Neural cell (in vitro differentiated cells): ENCODE measurements at regions not wholly inside any gene's neighbourhood (a gene's known extent, or its start where the extent isn't known, plus 50 kb on each side); places are given as distances from the start of the nearest gene placed in this dataset.

Experiments
- H2AFZ ChIP-seq: fragments of 200-600, 300-800 bp; sonication (generic), shearing (Covaris generic); 2 replicates; pipeline ENCODE4 v1.6.0; 2014; ENCODE audit warnings: low read depth, mild to moderate bottlenecking, antibody characterized with exemption, low read length, moderate library complexity
- H3F3A ChIP-seq: fragments of 200-600 bp; shearing (Covaris generic); 2 replicates; pipeline ENCODE4 v1.6.1; 2016; ENCODE audit warnings: mild to moderate bottlenecking, moderate library complexity, mixed read lengths, antibody characterized with exemption, low read length; ENCODE audit not compliant: insufficient read depth, poor library complexity, severe bottlenecking
- H3K27ac ChIP-seq: fragments of 200-600, 300-800 bp; sonication (generic), shearing (Covaris generic); 2 replicates; pipeline ENCODE4 v1.5.1; 2014; ENCODE audit warnings: mild to moderate bottlenecking, low read length, moderate library complexity
- H3K27me3 ChIP-seq: fragments of 300-800, 200-600 bp; sonication (generic), shearing (Covaris generic); 2 replicates; pipeline ENCODE4 v1.6.0; 2014; ENCODE audit warnings: mild to moderate bottlenecking, low read depth, low read length, moderate library complexity; ENCODE audit not compliant: insufficient read depth
- H3K36me3 ChIP-seq: fragments of 300-800, 200-600 bp; sonication (generic), shearing (Covaris generic); 2 replicates; pipeline ENCODE4 v1.5.1; 2014; ENCODE audit warnings: mild to moderate bottlenecking, antibody characterized with exemption, low read length, moderate library complexity; ENCODE audit not compliant: insufficient read depth
- H3K4me2 ChIP-seq: fragments of 300-800, 200-600 bp; sonication (generic), shearing (Covaris generic); 2 replicates; pipeline ENCODE4 v1.6.0; 2014; ENCODE audit warnings: mild to moderate bottlenecking, low read length
- H3K4me3 ChIP-seq: fragments of 300-800, 200-600 bp; sonication (generic), shearing (Covaris generic); 2 replicates; pipeline ENCODE4 v1.5.1; 2014; ENCODE audit warnings: mild to moderate bottlenecking, low read length, moderate library complexity
- H3K79me2 ChIP-seq: fragments of 200-600 bp; shearing (Covaris generic); replicated peaks from 2 replicates; pipeline ENCODE4 v1.6.0; 2014; ENCODE audit warnings: mild to moderate bottlenecking, low read length, moderate library complexity; ENCODE audit not compliant: insufficient read depth
- H3K9ac ChIP-seq: fragments of 300-800, 200-600 bp; sonication (generic), shearing (Covaris generic); 2 replicates; pipeline ENCODE4 v1.6.1; 2016; ENCODE audit warnings: mild to moderate bottlenecking, low read length, mixed read lengths
- H3K9me2 ChIP-seq: fragments of 200-600 bp; shearing (Covaris generic); 2 replicates; pipeline ENCODE4 v1.6.1; 2016; ENCODE audit warnings: mild to moderate bottlenecking, low read length, mixed read lengths; ENCODE audit not compliant: insufficient read depth
- H3K9me3 ChIP-seq: fragments of 200-600, 300-800 bp; sonication (generic), shearing (Covaris generic); 2 replicates; pipeline ENCODE4 v1.6.1; 2016; ENCODE audit warnings: mild to moderate bottlenecking, mixed run types, low read length, moderate library complexity, mixed read lengths
- H4K20me1 ChIP-seq: fragments of 200-600 bp; shearing (Covaris generic); 2 replicates; pipeline ENCODE4 v1.6.1; 2016; ENCODE audit warnings: mild to moderate bottlenecking, mixed run types; ENCODE audit not compliant: insufficient read depth
- EP300 ChIP-seq: fragments of 450-650 bp; conservative IDR thresholded peaks from 2 replicates; pipeline ENCODE4 v1.6.1; 2014; ENCODE audit warnings: antibody characterized with exemption, mild to moderate bottlenecking, moderate library complexity; ENCODE audit not compliant: poor library complexity, severe bottlenecking
- EZH2 ChIP-seq: fragments of 200-600, 300-800 bp; shearing (Covaris generic), sonication (generic); IDR thresholded peaks from 2 replicates; pipeline ENCODE4 v1.6.1; 2014; ENCODE audit warnings: antibody characterized with exemption, low read length, borderline replicate concordance, mild to moderate bottlenecking; ENCODE audit not compliant: insufficient read depth, poor library complexity, severe bottlenecking
- MXI1 ChIP-seq: fragments of 450-650 bp; conservative IDR thresholded peaks from 2 replicates; pipeline ENCODE4 v1.6.1; 2014; ENCODE audit warnings: antibody characterized with exemption, mild to moderate bottlenecking; ENCODE audit not compliant: poor library complexity, severe bottlenecking
- POLR2AphosphoS5 ChIP-seq: IDR thresholded peaks from 2 replicates; pipeline ENCODE4 v1.6.1; 2012
- RAD21 ChIP-seq: fragments of 450-650 bp; conservative IDR thresholded peaks from 2 replicates; pipeline ENCODE4 v1.6.1; 2014; ENCODE audit warnings: antibody characterized with exemption, mild to moderate bottlenecking, moderate library complexity
- SMC3 ChIP-seq: fragments of 450-650 bp; conservative IDR thresholded peaks from 2 replicates; pipeline ENCODE4 v1.6.1; 2014; ENCODE audit warnings: antibody characterized with exemption, mild to moderate bottlenecking, moderate library complexity; ENCODE audit not compliant: poor library complexity
- TAF1 ChIP-seq: IDR thresholded peaks from 2 replicates; pipeline ENCODE4 v1.6.1; 2012; ENCODE audit warnings: low read depth
- TF ChIP-seq, protein P1 (sequence below): fragments of 450-650 bp; IDR thresholded peaks from 2 replicates; pipeline ENCODE4 v1.5.1; 2014; ENCODE audit warnings: antibody characterized with exemption, mild to moderate bottlenecking, moderate library complexity; ENCODE audit not compliant: poor library complexity, severe bottlenecking
- TF ChIP-seq, protein P2 (sequence below): IDR thresholded peaks from 2 replicates; pipeline ENCODE4 v1.6.1; 2012; ENCODE audit warnings: borderline replicate concordance

DNA sequence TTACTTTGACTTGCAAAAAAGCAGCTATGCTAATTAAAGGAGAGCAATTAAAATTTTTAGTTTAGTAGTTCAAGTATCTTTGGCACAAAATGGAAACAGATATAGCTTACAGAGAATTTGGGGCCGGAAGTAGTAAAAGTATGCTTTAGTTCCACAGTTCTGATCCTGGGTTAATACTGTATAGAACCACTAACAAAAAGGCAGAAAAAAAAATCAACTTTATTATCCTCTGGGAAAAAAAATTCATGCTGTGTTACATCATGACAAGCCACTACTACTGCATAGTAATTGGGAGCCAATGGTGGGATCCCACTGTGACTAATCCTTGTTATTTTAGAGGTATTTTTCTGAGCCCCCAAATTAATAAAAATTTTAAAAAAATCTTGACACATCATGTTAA lies 246.8 kb upstream of the PRDM9 start:
- Histone ChIP-seq H3K4me2 (no peak overlapping the region), H3K4me3 (no peak overlapping the region), H3F3A (no peaks in the 10 kb centered on the region), H3K36me3 (no peaks in the 10 kb centered on the region), H3K9ac (no peak overlapping the region), H4K20me1 (no peaks in the 10 kb centered on the region), H3K27me3 (no peaks in the 10 kb centered on the region), H3K9me3 (no peaks in the 10 kb centered on the region), H3K27ac (no peak overlapping the region), H3K79me2 (no peaks in the 10 kb centered on the region), H2AFZ (no peak overlapping the region), H3K9me2 (no peaks in the 10 kb centered on the region)
- TF ChIP-seq RAD21 = no peak
- no peak for TF ChIP-seq TAF1
- no peak for TF ChIP-seq EP300
- TF ChIP-seq MXI1 = no peak
- no peak for TF ChIP-seq SMC3
- no peak for TF ChIP-seq POLR2AphosphoS5
- TF ChIP-seq, protein P1, sequence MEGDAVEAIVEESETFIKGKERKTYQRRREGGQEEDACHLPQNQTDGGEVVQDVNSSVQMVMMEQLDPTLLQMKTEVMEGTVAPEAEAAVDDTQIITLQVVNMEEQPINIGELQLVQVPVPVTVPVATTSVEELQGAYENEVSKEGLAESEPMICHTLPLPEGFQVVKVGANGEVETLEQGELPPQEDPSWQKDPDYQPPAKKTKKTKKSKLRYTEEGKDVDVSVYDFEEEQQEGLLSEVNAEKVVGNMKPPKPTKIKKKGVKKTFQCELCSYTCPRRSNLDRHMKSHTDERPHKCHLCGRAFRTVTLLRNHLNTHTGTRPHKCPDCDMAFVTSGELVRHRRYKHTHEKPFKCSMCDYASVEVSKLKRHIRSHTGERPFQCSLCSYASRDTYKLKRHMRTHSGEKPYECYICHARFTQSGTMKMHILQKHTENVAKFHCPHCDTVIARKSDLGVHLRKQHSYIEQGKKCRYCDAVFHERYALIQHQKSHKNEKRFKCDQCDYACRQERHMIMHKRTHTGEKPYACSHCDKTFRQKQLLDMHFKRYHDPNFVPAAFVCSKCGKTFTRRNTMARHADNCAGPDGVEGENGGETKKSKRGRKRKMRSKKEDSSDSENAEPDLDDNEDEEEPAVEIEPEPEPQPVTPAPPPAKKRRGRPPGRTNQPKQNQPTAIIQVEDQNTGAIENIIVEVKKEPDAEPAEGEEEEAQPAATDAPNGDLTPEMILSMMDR = no peak
- TF ChIP-seq, protein P2, sequence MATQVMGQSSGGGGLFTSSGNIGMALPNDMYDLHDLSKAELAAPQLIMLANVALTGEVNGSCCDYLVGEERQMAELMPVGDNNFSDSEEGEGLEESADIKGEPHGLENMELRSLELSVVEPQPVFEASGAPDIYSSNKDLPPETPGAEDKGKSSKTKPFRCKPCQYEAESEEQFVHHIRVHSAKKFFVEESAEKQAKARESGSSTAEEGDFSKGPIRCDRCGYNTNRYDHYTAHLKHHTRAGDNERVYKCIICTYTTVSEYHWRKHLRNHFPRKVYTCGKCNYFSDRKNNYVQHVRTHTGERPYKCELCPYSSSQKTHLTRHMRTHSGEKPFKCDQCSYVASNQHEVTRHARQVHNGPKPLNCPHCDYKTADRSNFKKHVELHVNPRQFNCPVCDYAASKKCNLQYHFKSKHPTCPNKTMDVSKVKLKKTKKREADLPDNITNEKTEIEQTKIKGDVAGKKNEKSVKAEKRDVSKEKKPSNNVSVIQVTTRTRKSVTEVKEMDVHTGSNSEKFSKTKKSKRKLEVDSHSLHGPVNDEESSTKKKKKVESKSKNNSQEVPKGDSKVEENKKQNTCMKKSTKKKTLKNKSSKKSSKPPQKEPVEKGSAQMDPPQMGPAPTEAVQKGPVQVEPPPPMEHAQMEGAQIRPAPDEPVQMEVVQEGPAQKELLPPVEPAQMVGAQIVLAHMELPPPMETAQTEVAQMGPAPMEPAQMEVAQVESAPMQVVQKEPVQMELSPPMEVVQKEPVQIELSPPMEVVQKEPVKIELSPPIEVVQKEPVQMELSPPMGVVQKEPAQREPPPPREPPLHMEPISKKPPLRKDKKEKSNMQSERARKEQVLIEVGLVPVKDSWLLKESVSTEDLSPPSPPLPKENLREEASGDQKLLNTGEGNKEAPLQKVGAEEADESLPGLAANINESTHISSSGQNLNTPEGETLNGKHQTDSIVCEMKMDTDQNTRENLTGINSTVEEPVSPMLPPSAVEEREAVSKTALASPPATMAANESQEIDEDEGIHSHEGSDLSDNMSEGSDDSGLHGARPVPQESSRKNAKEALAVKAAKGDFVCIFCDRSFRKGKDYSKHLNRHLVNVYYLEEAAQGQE = no peak
- TF ChIP-seq EZH2 = no peak

DNA sequence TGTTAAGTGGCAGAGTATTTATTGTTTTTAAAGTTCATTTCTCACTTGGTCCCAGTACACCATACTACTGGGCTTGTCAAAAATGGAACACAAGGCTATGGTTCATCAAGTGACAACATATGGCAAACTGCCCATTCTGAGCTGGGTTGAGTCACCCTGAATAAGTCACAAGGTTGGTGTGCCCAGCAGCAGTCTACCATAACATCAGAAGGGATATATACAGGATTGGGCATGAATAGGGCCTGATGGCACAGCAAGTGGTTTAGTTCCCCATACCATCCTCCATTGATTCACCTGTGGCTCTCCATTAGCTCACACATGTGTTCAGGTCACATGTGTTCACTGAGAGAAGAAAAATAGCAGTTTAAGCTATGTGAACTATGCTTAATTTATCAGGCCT lies 249.8 kb upstream of the PRDM9 start:
- Histone ChIP-seq H3K27ac (no peak overlapping the region), H3K9me3 (no peaks in the 10 kb centered on the region), H3K4me3 (no peak overlapping the region), H3K9me2 (no peaks in the 10 kb centered on the region), H3K79me2 (no peaks in the 10 kb centered on the region), H3K36me3 (no peaks in the 10 kb centered on the region), H3K4me2 (no peak overlapping the region), H3K9ac (no peak overlapping the region), H2AFZ (no peak overlapping the region), H3F3A (no peaks in the 10 kb centered on the region), H3K27me3 (no peaks in the 10 kb centered on the region), H4K20me1 (no peaks in the 10 kb centered on the region)
- TF ChIP-seq EP300 = no peak
- TF ChIP-seq RAD21 = no peak
- TF ChIP-seq TAF1 = no peak
- no peak for TF ChIP-seq SMC3
- TF ChIP-seq POLR2AphosphoS5 = no peak
- TF ChIP-seq, protein P2 = no peak
